ENCODE measurements at regions not wholly inside any gene's neighbourhood (a gene's known extent, or its start where the extent isn't known, plus 50 kb on each side); places are given as distances from the start of the nearest gene placed in this dataset.

GRCh38 chr2:225740086-225740485, 340.6 kb downstream of the NYAP2 start:
- H3K4me1 ChIP-seq, result no peaks in the 10 kb centered on the region
- no peak for ATAC-seq
- no peak for TF ChIP-seq CTCF (IDR thresholded peaks at IDR 0.05)

GRCh38 chr2:225739328-225739727, 339.8 kb downstream of the NYAP2 start:
- no peak for TF ChIP-seq CTCF (IDR thresholded peaks at IDR 0.05)
- H3K9me3 ChIP-seq, result no peaks in the 10 kb centered on the region
- ATAC-seq, result no peak
- H3K36me3 ChIP-seq, result no peaks in the 10 kb centered on the region
- DNase-seq, result no peak
- H3K27me3 ChIP-seq (ENCODE audit: low read depth), result no peaks in the 10 kb centered on the region
- intact Hi-C loops (cut with DNase I), result no loop called here
- H3K4me3 ChIP-seq, result no peak overlapping the region
- H3K4me1 ChIP-seq, result no peaks in the 10 kb centered on the region
- no peak overlapping the region for H3K27ac ChIP-seq

More at GRCh38 chr2:225740086-225740485, 340.6 kb downstream of the NYAP2 start:
- Histone ChIP-seq H3K27ac (no peak overlapping the region), H3K27me3 (ENCODE audit: low read depth) (no peaks in the 10 kb centered on the region), H3K36me3 (no peaks in the 10 kb centered on the region), H3K9me3 (no peaks in the 10 kb centered on the region), H3K4me3 (no peak overlapping the region)
- intact Hi-C loops (cut with DNase I), result no loop called here
- DNase-seq, result no peak

GRCh38 chr2:225738735-225739134, 339.2 kb downstream of the NYAP2 start:
- intact Hi-C loops (cut with DNase I), result no loop called here

GRCh38 chr2:225737556-225737955, 338.0 kb downstream of the NYAP2 start:
- Histone ChIP-seq H3K27ac (no peak overlapping the region), H3K4me3 (no peak overlapping the region), H3K27me3 (ENCODE audit: low read depth) (no peaks in the 10 kb centered on the region), H3K4me1 (no peaks in the 10 kb centered on the region), H3K9me3 (no peaks in the 10 kb centered on the region), H3K36me3 (no peaks in the 10 kb centered on the region)
- intact Hi-C loops (cut with DNase I), result no loop called here
- ATAC-seq, result no peak
- no peak for TF ChIP-seq CTCF (IDR thresholded peaks at IDR 0.05)
- no peak for DNase-seq

More at GRCh38 chr2:225738735-225739134, 339.2 kb downstream of the NYAP2 start:
- H3K27me3 ChIP-seq (ENCODE audit: low read depth), result no peaks in the 10 kb centered on the region
- no peak for TF ChIP-seq CTCF (IDR thresholded peaks at IDR 0.05)
- no peak for DNase-seq
- H3K4me1 ChIP-seq, result no peaks in the 10 kb centered on the region
- no peak for ATAC-seq
- H3K27ac ChIP-seq, result no peak overlapping the region
- no peak overlapping the region for H3K4me3 ChIP-seq
- no peaks in the 10 kb centered on the region for H3K9me3 ChIP-seq
- no peaks in the 10 kb centered on the region for H3K36me3 ChIP-seq

- ATAC-seq (no peak), DNase-seq (no peak)
- Histone ChIP-seq H3K27ac (no peak overlapping the region), H3K9me3 (no peaks in the 10 kb centered on the region), H3K4me3 (no peak overlapping the region), H3K4me1 (no peaks in the 10 kb centered on the region), H3K36me3 (no peaks in the 10 kb centered on the region), H3K27me3 (ENCODE audit: low read depth) (no peaks in the 10 kb centered on the region)
- intact Hi-C loops (cut with DNase I), result no loop called here
- TF ChIP-seq CTCF (IDR thresholded peaks at IDR 0.05), result no peak
Observed at GRCh38 chr2:225735844-225736243, 336.3 kb downstream of the NYAP2 start.

- ATAC-seq, result no peak
- intact Hi-C loops (cut with DNase I), result no loop called here
- H3K27ac ChIP-seq, result no peak overlapping the region
- no peak overlapping the region for H3K4me3 ChIP-seq
- no peaks in the 10 kb centered on the region for H3K9me3 ChIP-seq
- no peaks in the 10 kb centered on the region for H3K4me1 ChIP-seq
- TF ChIP-seq CTCF (IDR thresholded peaks at IDR 0.05), result no peak
- no peaks in the 10 kb centered on the region for H3K36me3 ChIP-seq
- H3K27me3 ChIP-seq (ENCODE audit: low read depth), result no peaks in the 10 kb centered on the region
- no peak for DNase-seq
Observed at GRCh38 chr2:225725726-225726125, 326.2 kb downstream of the NYAP2 start.
